GM23338 (cell line): ENCODE measurements at regions not wholly inside any gene's neighbourhood (a gene's known extent, or its start where the extent isn't known, plus 50 kb on each side); places are given as distances from the start of the nearest gene placed in this dataset.
A peak's percentile ranks its signal among the peaks of the same experiment; 100 is the strongest.

Experiments used
- ATAC-seq: fragments of 200-7000 bp; cut with Tn5 transposase; 3 replicates; pipeline ENCODE4 v1.9.1; 2020
- DNase-seq: peaks from one replicate; pipeline ENCODE4 v3.0.0-alpha.2; 2015; ENCODE audit warnings: low spot score
- H2AFZ ChIP-seq: fragments of 200-600 bp; sonication (generic); 2 replicates; pipeline ENCODE4 v1.8.0; 2016; ENCODE audit warnings: antibody characterized with exemption, mild to moderate bottlenecking, moderate library complexity
- H3F3A ChIP-seq: fragments of 200-600 bp; sonication (generic); replicated peaks from 2 replicates; pipeline ENCODE4 v1.8.0; 2017; ENCODE audit warnings: antibody characterized with exemption, mixed run types, low read depth
- H3K27ac ChIP-seq: fragments of 200-600 bp; sonication (generic); 2 replicates; pipeline ENCODE4 v1.6.1; 2016; ENCODE audit warnings: low read depth
- H3K27me3 ChIP-seq: fragments of 200-600 bp; sonication (generic); 2 replicates; pipeline ENCODE4 v1.8.0; 2016; ENCODE audit warnings: mild to moderate bottlenecking, mixed run types, moderate library complexity; ENCODE audit not compliant: insufficient read depth
- H3K36me3 ChIP-seq: fragments of 200-600 bp; sonication (generic); 2 replicates; pipeline ENCODE4 v1.8.0; 2016; ENCODE audit warnings: mild to moderate bottlenecking; ENCODE audit not compliant: insufficient read depth
- H3K4me1 ChIP-seq: fragments of 200-600 bp; sonication (generic); 2 replicates; pipeline ENCODE4 v1.8.0; 2016; ENCODE audit warnings: mild to moderate bottlenecking, moderate library complexity; ENCODE audit not compliant: insufficient read depth
- H3K4me2 ChIP-seq: fragments of 200-600 bp; sonication (generic); 2 replicates; pipeline ENCODE4 v1.7.1; 2017; ENCODE audit warnings: mixed run types
- H3K4me3 ChIP-seq: fragments of 200-600 bp; sonication (generic); 2 replicates; pipeline ENCODE4 v1.6.1; 2016; ENCODE audit warnings: mixed run types
- H3K79me2 ChIP-seq: fragments of 200-600 bp; sonication (generic); replicated peaks from 2 replicates; pipeline ENCODE4 v1.8.0; 2017; ENCODE audit warnings: mild to moderate bottlenecking; ENCODE audit not compliant: insufficient read depth
- H3K9me2 ChIP-seq: fragments of 200-600 bp; sonication (generic); 2 replicates; pipeline ENCODE4 v1.8.0; 2017; ENCODE audit not compliant: insufficient read depth
- H4K20me1 ChIP-seq: fragments of 200-600 bp; sonication (generic); replicated peaks from 2 replicates; pipeline ENCODE4 v1.8.0; 2017; ENCODE audit warnings: mild to moderate bottlenecking; ENCODE audit not compliant: insufficient read depth
- H3K27ac Mint-ChIP-seq: 2 replicates; pipeline ENCODE4 v1.8.0; 2020; ENCODE audit warnings: inconsistent platforms, mild to moderate bottlenecking, moderate library complexity, mixed read lengths
- H3K27me3 Mint-ChIP-seq: 3 replicates; pipeline ENCODE4 v1.8.0; 2022; ENCODE audit warnings: low read depth, mild to moderate bottlenecking, moderate library complexity, mixed read lengths, inconsistent platforms; ENCODE audit not compliant: insufficient read depth, poor library complexity
- H3K36me3 Mint-ChIP-seq: 3 replicates; pipeline ENCODE4 v1.8.0; 2021; ENCODE audit warnings: low read depth, mild to moderate bottlenecking, inconsistent platforms, moderate library complexity, mixed read lengths
- H3K4me1 Mint-ChIP-seq: 3 replicates; pipeline ENCODE4 v1.8.0; 2020; ENCODE audit warnings: mild to moderate bottlenecking, inconsistent platforms, mixed read lengths
- H3K4me3 Mint-ChIP-seq: 3 replicates; pipeline ENCODE4 v1.8.0; 2021; ENCODE audit warnings: moderate library complexity, mild to moderate bottlenecking, inconsistent platforms, mixed read lengths
- H3K9me3 Mint-ChIP-seq: 3 replicates; pipeline ENCODE4 v1.8.0; 2020; ENCODE audit warnings: moderate library complexity, mild to moderate bottlenecking, inconsistent platforms, mixed read lengths
- CREB1 ChIP-seq: fragments of 250-450 bp; sonication (Bioruptor Pico); IDR thresholded peaks from 2 replicates; pipeline ENCODE4 v1.5.0; 2020; ENCODE audit warnings: low read depth, mild to moderate bottlenecking, moderate library complexity
- CTCF ChIP-seq, 2 experiments: fragments of 200-600 bp in 1 of 2; sonication (generic) in 1 of 2; conservative IDR thresholded peaks; 2 replicates each; pipeline versions ENCODE4 v1.5.1 to v1.6.1; 2016 to 2017; ENCODE audit warnings: antibody characterized with exemption in 2 of 2, low read depth in 2 of 2, mild to moderate bottlenecking in 2 of 2, moderate library complexity in 1 of 2
- ETS1 ChIP-seq: IDR thresholded peaks from 2 replicates; pipeline ENCODE4 v1.6.1; 2016; ENCODE audit warnings: antibody characterized with exemption
- EZH2 ChIP-seq: fragments of 200-600 bp; sonication (generic); IDR thresholded peaks from one replicate; pipeline ENCODE4 v1.8.0; 2017; ENCODE audit warnings: antibody characterized with exemption, mild to moderate bottlenecking, low read depth; ENCODE audit not compliant: unreplicated experiment
- EZH2phosphoT487 ChIP-seq: fragments of 200-600 bp; sonication (generic); IDR thresholded peaks from one replicate; pipeline ENCODE4 v1.8.1; 2018; ENCODE audit warnings: antibody characterized with exemption; ENCODE audit not compliant: unreplicated experiment
- JUNB ChIP-seq: IDR thresholded peaks from one replicate; pipeline ENCODE4 v1.6.1; 2016; ENCODE audit warnings: antibody characterized with exemption; ENCODE audit not compliant: unreplicated experiment
- POLR2AphosphoS5 ChIP-seq: IDR thresholded peaks from 2 replicates; pipeline ENCODE4 v1.6.1; 2016; ENCODE audit warnings: antibody characterized with exemption, low read depth
- STAT1 ChIP-seq: IDR thresholded peaks from one replicate; pipeline ENCODE4 v1.6.1; 2016; ENCODE audit warnings: antibody characterized with exemption; ENCODE audit not compliant: unreplicated experiment
- ZNF114 ChIP-seq: fragments of 250-450 bp; sonication (Bioruptor Pico); IDR thresholded peaks from 2 replicates; pipeline ENCODE4 v1.5.0; 2020; ENCODE audit warnings: mild to moderate bottlenecking, moderate library complexity
- ZNF331 ChIP-seq: fragments of 250-450 bp; sonication (Bioruptor Pico); IDR thresholded peaks from 2 replicates; pipeline ENCODE4 v1.5.0; 2020; ENCODE audit warnings: low read depth, mild to moderate bottlenecking, moderate library complexity
- ZNF462 ChIP-seq: fragments of 250-450 bp; sonication (Bioruptor Pico); IDR thresholded peaks from 2 replicates; pipeline ENCODE4 v1.5.0; 2020; ENCODE audit warnings: mild to moderate bottlenecking, moderate library complexity

GRCh38 chr15:31156808-31157207 lies 55.3 kb upstream of the TRPM1 start:
- Histone ChIP-seq H3F3A (peaks cover 2% of the 10 kb centered on the region), H3K9me2 (peaks cover 4% of the 10 kb centered on the region; the same call in 1 of the 2 replicates), H3K4me1 (peaks cover 24% of the 10 kb centered on the region; the same call in 1 of the 2 replicates), H3K79me2 (no peaks in the 10 kb centered on the region), H3K36me3 (peaks cover 6% of the 10 kb centered on the region; the same call in 1 of the 2 replicates), H2AFZ (no peak overlapping the region), H3K27ac (no peak overlapping the region), H3K4me2 (no peak overlapping the region), H4K20me1 (no peaks in the 10 kb centered on the region), H3K27me3 (no peaks in the 10 kb centered on the region), H3K4me3 (no peak overlapping the region)
- no peak for TF ChIP-seq ZNF331
- TF ChIP-seq CTCF (conservative IDR thresholded peaks at IDR 0.05; ENCODE audit: low read depth in 2 of 2): no peak
- TF ChIP-seq STAT1: no peak
- no peak for TF ChIP-seq JUNB
- TF ChIP-seq ETS1: no peak
- no peak for TF ChIP-seq EZH2phosphoT487
- TF ChIP-seq EZH2: no peak
- no peak for TF ChIP-seq POLR2AphosphoS5
- ATAC-seq (no peak), DNase-seq (no peak)
- H3K4me1 Mint-ChIP-seq: peaks cover 28% of the 10 kb centered on the region
- peaks cover 21% of the 10 kb centered on the region; the same call in 2 of the 3 replicates for H3K36me3 Mint-ChIP-seq
- H3K27me3 Mint-ChIP-seq: peaks cover 5% of the 10 kb centered on the region
- H3K4me3 Mint-ChIP-seq: no peak overlapping the region
- H3K27ac Mint-ChIP-seq: no peak overlapping the region
- peaks cover 18% of the 10 kb centered on the region; the same call in 2 of the 3 replicates for H3K9me3 Mint-ChIP-seq

- H3K4me1 Mint-ChIP-seq: peaks cover 27% of the 10 kb centered on the region
- H3K27me3 Mint-ChIP-seq: peaks cover 8% of the 10 kb centered on the region
- H3K27ac Mint-ChIP-seq: no peak overlapping the region; the same call in 1 of the 2 replicates
- peaks cover 17% of the 10 kb centered on the region; the same call in 2 of the 3 replicates for H3K36me3 Mint-ChIP-seq
- H3K36me3 ChIP-seq: peaks cover 6% of the 10 kb centered on the region; the same call in 1 of the 2 replicates
- peaks cover 14% of the 10 kb centered on the region; the same call in 2 of the 3 replicates for H3K9me3 Mint-ChIP-seq
- H3F3A ChIP-seq: no peaks in the 10 kb centered on the region
- H3K79me2 ChIP-seq: no peaks in the 10 kb centered on the region
- H3K9me2 ChIP-seq: no peaks in the 10 kb centered on the region
- no peaks in the 10 kb centered on the region for H3K27me3 ChIP-seq
- H3K4me3 Mint-ChIP-seq: no peak overlapping the region
- no peak for ATAC-seq
- H4K20me1 ChIP-seq: no peaks in the 10 kb centered on the region
- no peak overlapping the region for H3K27ac ChIP-seq
- no peak overlapping the region for H3K4me2 ChIP-seq
- peak overlapping the region; percentile 83 for H2AFZ ChIP-seq
- no peak for DNase-seq
- H3K4me3 ChIP-seq: no peak overlapping the region
- H3K4me1 ChIP-seq: peaks cover 24% of the 10 kb centered on the region; the same call in 1 of the 2 replicates
- TF ChIP-seq ZNF331: no peak
- TF ChIP-seq EZH2phosphoT487: no peak
- no peak for TF ChIP-seq CREB1 (CRISPR knock-in tag)
- TF ChIP-seq ZNF114 (CRISPR knock-in tag): no peak
- no peak for TF ChIP-seq ZNF462 (CRISPR knock-in tag)
- no peak for TF ChIP-seq EZH2
- no peak for TF ChIP-seq POLR2AphosphoS5
These were observed 56.1 kb upstream of the TRPM1 start for GRCh38 chr15:31157644-31158069.
